GM04504 (cell line): ENCODE measurements at regions not wholly inside any gene's neighbourhood (a gene's known extent, or its start where the extent isn't known, plus 50 kb on each side); places are given as distances from the start of the nearest gene placed in this dataset.

Experiments used
- DNase-seq: peaks from one replicate; pipeline ENCODE4 v3.0.0-alpha.2; 2012; ENCODE audit warnings: low read depth

DNA sequence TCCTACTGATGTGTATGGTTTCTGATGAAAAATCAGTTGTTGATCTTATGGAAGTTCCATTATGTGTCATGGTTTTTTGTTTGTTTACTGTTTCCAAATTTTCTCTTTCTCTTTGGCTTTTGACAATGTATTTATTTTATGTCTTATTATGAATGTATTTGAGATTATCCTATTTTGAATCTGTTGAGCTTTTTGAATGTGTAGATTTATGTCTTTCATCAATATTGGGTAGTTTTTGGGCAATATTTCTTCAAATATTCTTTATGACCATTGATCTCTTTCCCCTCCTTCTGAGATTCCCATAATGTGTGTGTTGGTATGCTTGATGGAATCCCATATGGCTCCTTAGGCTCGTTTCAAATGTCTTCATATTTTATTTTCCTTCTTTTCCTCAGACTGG lies 80.5 kb upstream of the FAM47C start:
- DNase-seq: no peak

DNA sequence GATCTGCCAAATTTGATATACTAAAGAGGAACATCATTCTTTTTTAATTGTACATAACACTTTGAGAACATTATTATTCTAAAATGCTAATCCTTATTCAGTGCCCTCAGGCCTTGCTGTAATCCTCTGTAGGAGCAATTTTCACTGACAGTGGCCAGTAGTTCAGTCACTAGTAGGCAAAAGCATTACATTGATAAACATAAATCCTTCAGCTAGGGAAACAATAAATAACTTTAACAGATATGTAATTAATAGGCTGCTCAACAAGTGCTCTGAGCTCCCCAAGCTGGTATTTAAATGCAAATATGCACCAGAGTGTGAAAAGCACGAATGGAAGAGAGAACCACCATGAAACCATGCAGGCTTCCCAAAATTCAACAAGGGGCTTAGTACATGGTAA lies 77.7 kb upstream of the FAM47C start:
- DNase-seq: no peak

DNA sequence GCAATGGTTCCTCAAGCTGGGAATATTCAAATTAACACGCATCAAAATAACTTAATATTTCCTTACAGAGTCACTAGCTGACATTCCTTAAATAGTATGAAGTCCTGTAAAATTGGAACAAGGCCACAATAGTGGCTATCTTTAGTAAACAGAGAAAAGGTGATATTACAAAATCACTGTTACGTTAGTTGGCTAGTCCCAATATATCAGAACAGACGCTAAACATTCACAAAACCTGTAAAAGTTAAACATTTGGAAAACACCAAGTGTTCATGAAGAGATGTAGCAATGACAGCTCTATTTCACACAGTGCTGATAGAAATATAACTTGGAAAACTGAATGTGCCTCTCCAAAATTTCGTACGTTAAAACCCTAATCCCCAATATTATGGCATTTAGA lies 61.0 kb upstream of the FAM47C start:
- DNase-seq: no peak

DNA sequence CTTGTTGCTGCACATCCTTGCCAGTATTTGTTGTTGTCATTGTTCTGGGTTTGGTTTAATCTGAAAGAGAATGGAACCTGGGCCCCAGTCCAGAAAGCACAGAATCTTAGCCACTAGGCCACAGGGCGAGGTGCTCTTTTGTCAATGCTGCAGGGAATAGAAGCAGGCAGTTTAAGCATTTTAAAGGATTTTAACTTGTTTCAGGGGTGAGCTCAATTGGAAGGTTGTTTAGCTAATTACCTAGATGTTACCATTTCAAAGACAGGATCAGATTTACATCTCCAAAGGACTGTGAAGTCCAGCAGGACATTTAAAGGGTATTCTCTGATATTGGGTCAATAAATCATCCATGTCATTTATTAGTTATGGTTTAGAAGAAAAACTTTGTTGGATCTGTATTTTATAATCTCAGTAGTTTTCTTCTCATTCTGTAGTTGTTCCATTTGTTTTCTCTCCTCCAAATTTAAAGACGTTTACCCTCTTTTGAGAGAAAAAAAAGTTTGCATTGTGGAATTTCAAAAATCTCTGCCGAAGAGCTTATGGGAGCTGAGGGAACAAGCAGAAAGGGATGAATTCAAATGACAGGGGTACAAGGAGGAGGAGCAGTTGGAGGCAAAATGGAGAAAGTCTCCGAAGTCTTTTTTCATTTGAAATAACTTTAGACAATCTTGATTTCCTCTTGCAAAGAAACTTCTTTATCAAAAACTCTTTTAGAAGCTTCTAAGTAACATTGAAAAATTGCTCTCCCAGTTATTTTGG lies 57.5 kb upstream of the FAM47C start:
- DNase-seq: no peak

DNA sequence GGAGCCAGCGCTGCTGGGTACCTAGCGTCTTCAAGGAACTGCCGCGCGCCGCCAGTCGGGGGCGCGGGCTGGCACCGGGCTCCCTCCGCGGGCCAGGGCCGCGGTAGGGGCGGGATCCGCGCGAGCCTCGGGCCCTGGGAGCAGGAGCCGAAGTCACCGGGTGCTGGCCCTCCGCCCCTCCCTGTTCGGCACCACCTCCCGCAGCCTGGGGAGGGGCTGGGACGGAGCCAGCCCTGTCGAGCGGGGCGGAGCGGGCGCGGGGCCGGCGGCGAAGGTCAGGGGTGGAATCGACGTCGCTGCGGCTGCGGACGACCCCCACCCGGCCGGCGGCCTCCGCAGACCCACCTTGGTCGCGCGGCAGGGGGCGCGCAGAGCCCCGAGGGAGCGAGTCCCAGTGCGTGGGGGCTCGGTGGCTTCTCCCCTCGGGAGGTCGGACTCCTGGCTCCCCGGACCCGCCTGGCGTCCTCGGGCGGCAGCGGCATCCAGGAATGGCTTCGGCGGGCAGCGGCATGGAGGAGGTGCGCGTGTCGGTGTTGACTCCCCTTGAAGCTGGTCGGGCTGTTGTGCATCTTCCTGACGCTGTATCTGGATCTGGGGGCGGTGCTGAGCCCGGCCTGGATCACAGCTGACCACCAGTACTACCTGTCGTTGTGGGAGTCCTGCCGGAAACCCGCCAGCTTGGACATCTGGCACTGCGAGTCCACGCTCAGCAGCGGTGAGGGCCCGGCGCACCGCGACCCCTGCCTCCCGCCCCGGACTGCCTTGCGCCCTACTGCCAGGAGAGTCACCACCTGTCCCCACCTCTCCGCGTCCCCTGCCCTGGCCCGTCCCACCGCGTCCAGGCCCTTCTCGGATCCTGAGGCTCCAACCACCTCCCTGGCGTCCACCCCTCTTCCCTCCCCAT lies 50.5 kb upstream of the FAM47C start:
- no peak for DNase-seq
